SK-N-SH (cell line): ENCODE measurements at regions not wholly inside any gene's neighbourhood (a gene's known extent, or its start where the extent isn't known, plus 50 kb on each side); places are given as distances from the start of the nearest gene placed in this dataset.

Source experiments
- CTCF ChIA-PET: fragments of 300-600, 350-600 bp; formaldehyde crosslinking; extraction: SDS; loops from one replicate; lab custom pipeline; 2021; lab: Yijun Ruan, JAX
- POLR2A ChIA-PET: fragments of 350-600 bp; sonication (Branson Sonifier 250); formaldehyde crosslinking; extraction: SDS; loops from one replicate; lab custom pipeline; 2020; ENCODE audit warnings: antibody characterized with exemption, inconsistent platforms; lab: Yijun Ruan, JAX
- DNase-seq: peaks from one replicate; pipeline ENCODE4 v3.0.0; 2012
- H2AFZ ChIP-seq: fragments of 200-600 bp; sonication (generic); 2 replicates; pipeline ENCODE4 v1.8.1; 2016; ENCODE audit warnings: antibody characterized with exemption, mild to moderate bottlenecking, low read depth
- H3F3A ChIP-seq: fragments of 200-600 bp; sonication (generic); replicated peaks from 2 replicates; pipeline ENCODE3; 2016; ENCODE audit warnings: antibody characterized with exemption, mild to moderate bottlenecking; ENCODE audit not compliant: insufficient read depth
- H3K27ac ChIP-seq, 2 experiments: fragments of 200-500 bp in 1 of 2; fragments of 200-600 bp in 1 of 2; sonication (Bioruptor generic) in 1 of 2; sonication (generic), shearing (Covaris generic) in 1 of 2; 2 replicates each; pipeline versions ENCODE4 v1.5.1 to v1.6.1; 2014 to 2016; ENCODE audit warnings: low read depth in 2 of 2, inconsistent platforms in 1 of 2, low read length in 1 of 2, mild to moderate bottlenecking in 1 of 2, mixed read lengths in 1 of 2
- H3K27me3 ChIP-seq: fragments of 200-600 bp; sonication (generic), shearing (Covaris generic); 2 replicates; pipeline ENCODE4 v1.6.1; 2016; ENCODE audit warnings: mixed run types; ENCODE audit not compliant: insufficient read depth
- H3K36me3 ChIP-seq, 2 experiments: fragments of 200-500 bp in 1 of 2; fragments of 200-600 bp in 1 of 2; sonication (Bioruptor generic) in 1 of 2; sonication (generic) in 1 of 2; replicated peaks in 1 of 2; 2 replicates each; pipeline versions ENCODE3 to v1.5.1; 2014 to 2016; ENCODE audit warnings: low read length in 1 of 2, mild to moderate bottlenecking in 1 of 2; ENCODE audit not compliant: insufficient read depth in 2 of 2, control insufficient read depth in 1 of 2
- H3K4me1 ChIP-seq, 2 experiments: fragments of 200-500 bp in 1 of 2; fragments of 200-600 bp in 1 of 2; sonication (Bioruptor generic) in 1 of 2; sonication (generic), shearing (Covaris generic) in 1 of 2; 2 replicates each; pipeline versions ENCODE4 v1.5.1 to v1.6.1; 2014 to 2016; ENCODE audit warnings: low read depth in 1 of 2, low read length in 1 of 2, mixed run types in 1 of 2; ENCODE audit not compliant: insufficient read depth in 2 of 2, control insufficient read depth in 1 of 2
- H3K4me2 ChIP-seq: fragments of 200-600 bp; sonication (generic), shearing (Covaris generic); 2 replicates; pipeline ENCODE4 v1.6.1; 2017; ENCODE audit warnings: mixed run types
- H3K4me3 ChIP-seq, 2 experiments: fragments of 200-500 bp in 1 of 2; fragments of 200-600 bp in 1 of 2; sonication (Bioruptor generic) in 1 of 2; sonication (generic), shearing (Covaris generic) in 1 of 2; 2 replicates each; pipeline versions ENCODE4 v1.5.1 to v1.8.1; 2014 to 2016; ENCODE audit warnings: low read depth in 2 of 2, inconsistent platforms in 1 of 2, low read length in 1 of 2, mild to moderate bottlenecking in 1 of 2, mixed read lengths in 1 of 2, moderate library complexity in 1 of 2
- H3K79me2 ChIP-seq: fragments of 200-600 bp; sonication (generic); 2 replicates; pipeline ENCODE4 v1.8.1; 2017; ENCODE audit warnings: mild to moderate bottlenecking; ENCODE audit not compliant: insufficient read depth
- H3K9ac ChIP-seq: fragments of 200-600 bp; sonication (generic); 2 replicates; pipeline ENCODE4 v1.6.1; 2017; ENCODE audit warnings: mixed run types
- H3K9me2 ChIP-seq: fragments of 200-600 bp; sonication (generic); 2 replicates; pipeline ENCODE4 v1.6.1; 2017; ENCODE audit warnings: mixed run types
- H3K9me3 ChIP-seq: fragments of 200-600 bp; sonication (generic); 2 replicates; pipeline ENCODE4 v1.6.1; 2017; ENCODE audit warnings: mixed run types, mild to moderate bottlenecking, moderate library complexity
- H4K20me1 ChIP-seq: fragments of 200-600 bp; sonication (generic); 2 replicates; pipeline ENCODE4 v1.6.1; 2017; ENCODE audit warnings: mild to moderate bottlenecking, mixed run types; ENCODE audit not compliant: insufficient read depth
- ELF1 ChIP-seq: IDR thresholded peaks from 2 replicates; pipeline ENCODE4 v1.4.0; 2012
- FOSL2 ChIP-seq: IDR thresholded peaks from 2 replicates; pipeline ENCODE4 v1.4.0; 2012; ENCODE audit warnings: low read depth, mild to moderate bottlenecking, moderate library complexity, borderline replicate concordance
- GABPA ChIP-seq: IDR thresholded peaks from 2 replicates; pipeline ENCODE4 v1.4.0; 2012; ENCODE audit warnings: low read depth, mild to moderate bottlenecking
- JUND ChIP-seq: IDR thresholded peaks from 2 replicates; pipeline ENCODE4 v1.4.0; 2012
- MXI1 ChIP-seq: IDR thresholded peaks from 2 replicates; pipeline ENCODE4 v1.6.1; 2012; ENCODE audit warnings: mild to moderate bottlenecking, low read depth, low read length, improper control_type of control experiment
- NFIC ChIP-seq: IDR thresholded peaks from 2 replicates; pipeline ENCODE4 v1.4.0; 2012; ENCODE audit warnings: borderline replicate concordance
- NRF1 ChIP-seq: IDR thresholded peaks from 2 replicates; pipeline ENCODE4 v1.6.1; 2012; ENCODE audit warnings: low read depth, mild to moderate bottlenecking, low read length
- POLR2AphosphoS5 ChIP-seq: IDR thresholded peaks from 2 replicates; pipeline ENCODE4 v1.6.1; 2012; ENCODE audit warnings: low read depth, low read length
- RAD21 ChIP-seq: IDR thresholded peaks from 2 replicates; pipeline ENCODE4 v1.6.1; 2012; ENCODE audit warnings: mild to moderate bottlenecking, low read length
- RFX5 ChIP-seq: IDR thresholded peaks from 2 replicates; pipeline ENCODE4 v1.6.1; 2012; ENCODE audit warnings: mild to moderate bottlenecking, improper control_type of control experiment, low read length
- RXRA ChIP-seq: IDR thresholded peaks from 2 replicates; pipeline ENCODE4 v1.4.0; 2012; ENCODE audit warnings: low read depth, mild to moderate bottlenecking, borderline replicate concordance
- SIN3A ChIP-seq: IDR thresholded peaks from 2 replicates; pipeline ENCODE4 v1.6.1; 2012; ENCODE audit warnings: low read depth, mild to moderate bottlenecking, low read length, moderate library complexity, borderline replicate concordance
- TAF1 ChIP-seq: IDR thresholded peaks from 2 replicates; pipeline ENCODE4 v1.6.1; 2012; ENCODE audit warnings: low read depth, mild to moderate bottlenecking, low read length, moderate library complexity, borderline replicate concordance
- TCF12 ChIP-seq: IDR thresholded peaks from 2 replicates; pipeline ENCODE4 v1.4.0; 2012
- TEAD4 ChIP-seq: IDR thresholded peaks from 2 replicates; pipeline ENCODE4 v1.4.0; 2012; ENCODE audit warnings: mild to moderate bottlenecking, borderline replicate concordance; ENCODE audit not compliant: insufficient read depth
- WGBS: methylation state at CpG from one replicate; pipeline ENCODE4 v1.1.6; 2017; ENCODE audit warnings: low lambda C conversion rate; 5-methylcytosine and 5-hydroxymethylcytosine counted together
- TF ChIP-seq, protein P1 (sequence below): IDR thresholded peaks from 2 replicates; pipeline ENCODE4; 2012
- TF ChIP-seq, protein P2 (sequence below): fragments of 150-350 bp; IDR thresholded peaks from 2 replicates; pipeline ENCODE4 v1.6.1; 2016; ENCODE audit warnings: mild to moderate bottlenecking, low read depth, low read length
- TF ChIP-seq, protein P3 (sequence below): IDR thresholded peaks from 2 replicates; pipeline ENCODE4 v1.4.0; 2012; ENCODE audit warnings: low read depth
- TF ChIP-seq, protein P4 (sequence below): fragments of 150-350 bp; IDR thresholded peaks from 2 replicates; pipeline ENCODE4 v1.6.1; 2017; ENCODE audit warnings: antibody characterized with exemption, low read length, low read depth, borderline replicate concordance
- TF ChIP-seq, protein P5 (sequence below): fragments of 200-600 bp; sonication (generic); IDR thresholded peaks from 2 replicates; pipeline ENCODE4 v1.6.1; 2017; ENCODE audit warnings: antibody characterized with exemption, mild to moderate bottlenecking, moderate library complexity

DNA sequence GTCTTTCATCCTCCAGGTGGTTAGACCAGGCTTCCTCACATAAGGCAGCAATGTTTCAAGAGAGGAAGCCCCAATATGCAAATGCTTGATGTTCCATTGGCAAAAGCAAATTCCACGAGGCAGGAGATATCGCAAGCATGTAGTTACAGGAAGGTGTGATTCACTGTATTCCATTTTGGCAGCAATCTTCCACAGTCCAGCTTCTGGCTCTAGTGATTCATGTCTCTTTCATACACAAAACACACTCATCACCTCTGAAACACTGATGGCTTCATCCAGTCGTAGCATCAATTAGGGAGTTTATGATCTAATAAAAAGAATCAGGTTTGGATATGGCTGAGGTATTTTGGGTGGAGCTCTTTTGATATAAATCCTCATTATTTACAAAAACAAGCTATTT, 552.2 kb upstream of the RIOK2 start:
- H3K4me2 ChIP-seq, result no peak overlapping the region
- no peak overlapping the region for H3K27ac ChIP-seq
- no peaks in the 10 kb centered on the region for H3K27me3 ChIP-seq
- no peak overlapping the region for H3K9ac ChIP-seq
- WGBS, result 23% methylated on average over 3 of the region's 3 CpGs
- H3K79me2 ChIP-seq, result no peaks in the 10 kb centered on the region
- no peaks in the 10 kb centered on the region; a peak in 1 of 4 replicates for H3K4me1 ChIP-seq
- H3K9me2 ChIP-seq, result no peaks in the 10 kb centered on the region
- no peaks in the 10 kb centered on the region for H4K20me1 ChIP-seq
- no peaks in the 10 kb centered on the region for H3K36me3 ChIP-seq
- ChIA-PET POLR2A (interaction anchor here (0.6 kb wide), 1 partner anchor 1169 kb away, joined by 3 read pairs; no protein-coding TSS in a partner anchor), CTCF (no interaction called here)
- H3K4me3 ChIP-seq, result no peak overlapping the region
- peak overlapping the region; percentile 52; the same call in 1 of the 2 replicates for H2AFZ ChIP-seq
- H3F3A ChIP-seq, result peaks cover 4% of the 10 kb centered on the region
- TF ChIP-seq FOSL2 (peak; percentile 59; the same call in 1 of the 2 replicates), JUND (peak; percentile 8; the same call in 1 of the 2 replicates), SIN3A (no peak), NFIC (0 out of 2 replicates have a peak, but pooled peaks have one; percentile 29), TCF12 (peak; percentile 59)
- TF ChIP-seq, protein P1, sequence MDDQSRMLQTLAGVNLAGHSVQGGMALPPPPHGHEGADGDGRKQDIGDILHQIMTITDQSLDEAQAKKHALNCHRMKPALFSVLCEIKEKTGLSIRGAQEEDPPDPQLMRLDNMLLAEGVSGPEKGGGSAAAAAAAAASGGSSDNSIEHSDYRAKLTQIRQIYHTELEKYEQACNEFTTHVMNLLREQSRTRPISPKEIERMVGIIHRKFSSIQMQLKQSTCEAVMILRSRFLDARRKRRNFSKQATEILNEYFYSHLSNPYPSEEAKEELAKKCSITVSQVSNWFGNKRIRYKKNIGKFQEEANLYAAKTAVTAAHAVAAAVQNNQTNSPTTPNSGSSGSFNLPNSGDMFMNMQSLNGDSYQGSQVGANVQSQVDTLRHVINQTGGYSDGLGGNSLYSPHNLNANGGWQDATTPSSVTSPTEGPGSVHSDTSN, result peak; percentile 83
- TF ChIP-seq, protein P2, sequence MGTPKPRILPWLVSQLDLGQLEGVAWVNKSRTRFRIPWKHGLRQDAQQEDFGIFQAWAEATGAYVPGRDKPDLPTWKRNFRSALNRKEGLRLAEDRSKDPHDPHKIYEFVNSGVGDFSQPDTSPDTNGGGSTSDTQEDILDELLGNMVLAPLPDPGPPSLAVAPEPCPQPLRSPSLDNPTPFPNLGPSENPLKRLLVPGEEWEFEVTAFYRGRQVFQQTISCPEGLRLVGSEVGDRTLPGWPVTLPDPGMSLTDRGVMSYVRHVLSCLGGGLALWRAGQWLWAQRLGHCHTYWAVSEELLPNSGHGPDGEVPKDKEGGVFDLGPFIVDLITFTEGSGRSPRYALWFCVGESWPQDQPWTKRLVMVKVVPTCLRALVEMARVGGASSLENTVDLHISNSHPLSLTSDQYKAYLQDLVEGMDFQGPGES, result no peak
- TF ChIP-seq, protein P3, sequence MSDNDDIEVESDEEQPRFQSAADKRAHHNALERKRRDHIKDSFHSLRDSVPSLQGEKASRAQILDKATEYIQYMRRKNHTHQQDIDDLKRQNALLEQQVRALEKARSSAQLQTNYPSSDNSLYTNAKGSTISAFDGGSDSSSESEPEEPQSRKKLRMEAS, result peak; percentile 38; the same call in 1 of the 2 replicates
- no peaks in the 10 kb centered on the region for H3K9me3 ChIP-seq
- no peak for DNase-seq

DNA sequence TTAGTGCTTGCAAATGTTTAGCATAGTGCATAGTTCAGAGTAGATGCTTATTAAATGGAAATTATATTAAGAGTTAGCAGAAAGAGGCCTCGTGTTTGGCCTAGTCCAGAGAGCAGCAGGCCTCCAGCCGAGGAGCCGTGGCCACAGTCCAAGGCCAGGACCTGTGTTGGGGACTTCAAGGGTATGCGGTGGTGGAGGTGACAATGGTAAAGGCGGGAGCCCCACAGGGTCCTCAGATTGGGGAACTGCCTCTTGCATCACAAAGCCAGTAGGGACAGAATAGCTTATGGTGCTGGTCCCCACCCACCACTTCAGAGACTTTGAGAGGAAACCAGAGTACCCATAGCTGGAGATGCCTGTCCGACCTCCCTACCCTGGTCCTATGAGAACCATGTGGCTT, 554.6 kb upstream of the RIOK2 start:
- ChIA-PET POLR2A (no interaction called here), CTCF (no interaction called here)
- Histone ChIP-seq H4K20me1 (no peaks in the 10 kb centered on the region), H2AFZ (no peak overlapping the region), H3K4me2 (no peak overlapping the region), H3F3A (peaks cover 4% of the 10 kb centered on the region), H3K4me1 (no peaks in the 10 kb centered on the region; a peak in 1 of 4 replicates), H3K9me3 (no peaks in the 10 kb centered on the region), H3K9ac (no peak overlapping the region), H3K27me3 (no peaks in the 10 kb centered on the region), H3K79me2 (no peaks in the 10 kb centered on the region), H3K36me3 (no peaks in the 10 kb centered on the region), H3K27ac (no peak overlapping the region), H3K9me2 (no peaks in the 10 kb centered on the region), H3K4me3 (no peak overlapping the region)
- no peak for TF ChIP-seq RAD21
- no peak for TF ChIP-seq MXI1
- no peak for TF ChIP-seq SIN3A
- no peak for TF ChIP-seq TAF1
- no peak for TF ChIP-seq RFX5
- TF ChIP-seq TCF12, result no peak
- TF ChIP-seq NRF1, result no peak
- TF ChIP-seq, protein P1, result no peak
- no peak for TF ChIP-seq ELF1
- TF ChIP-seq JUND, result no peak
- TF ChIP-seq, protein P4, sequence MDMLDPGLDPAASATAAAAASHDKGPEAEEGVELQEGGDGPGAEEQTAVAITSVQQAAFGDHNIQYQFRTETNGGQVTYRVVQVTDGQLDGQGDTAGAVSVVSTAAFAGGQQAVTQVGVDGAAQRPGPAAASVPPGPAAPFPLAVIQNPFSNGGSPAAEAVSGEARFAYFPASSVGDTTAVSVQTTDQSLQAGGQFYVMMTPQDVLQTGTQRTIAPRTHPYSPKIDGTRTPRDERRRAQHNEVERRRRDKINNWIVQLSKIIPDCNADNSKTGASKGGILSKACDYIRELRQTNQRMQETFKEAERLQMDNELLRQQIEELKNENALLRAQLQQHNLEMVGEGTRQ, result no peak
- no peak for TF ChIP-seq RXRA
- no peak for TF ChIP-seq GABPA
- TF ChIP-seq, protein P3, result no peak
- TF ChIP-seq, protein P5, sequence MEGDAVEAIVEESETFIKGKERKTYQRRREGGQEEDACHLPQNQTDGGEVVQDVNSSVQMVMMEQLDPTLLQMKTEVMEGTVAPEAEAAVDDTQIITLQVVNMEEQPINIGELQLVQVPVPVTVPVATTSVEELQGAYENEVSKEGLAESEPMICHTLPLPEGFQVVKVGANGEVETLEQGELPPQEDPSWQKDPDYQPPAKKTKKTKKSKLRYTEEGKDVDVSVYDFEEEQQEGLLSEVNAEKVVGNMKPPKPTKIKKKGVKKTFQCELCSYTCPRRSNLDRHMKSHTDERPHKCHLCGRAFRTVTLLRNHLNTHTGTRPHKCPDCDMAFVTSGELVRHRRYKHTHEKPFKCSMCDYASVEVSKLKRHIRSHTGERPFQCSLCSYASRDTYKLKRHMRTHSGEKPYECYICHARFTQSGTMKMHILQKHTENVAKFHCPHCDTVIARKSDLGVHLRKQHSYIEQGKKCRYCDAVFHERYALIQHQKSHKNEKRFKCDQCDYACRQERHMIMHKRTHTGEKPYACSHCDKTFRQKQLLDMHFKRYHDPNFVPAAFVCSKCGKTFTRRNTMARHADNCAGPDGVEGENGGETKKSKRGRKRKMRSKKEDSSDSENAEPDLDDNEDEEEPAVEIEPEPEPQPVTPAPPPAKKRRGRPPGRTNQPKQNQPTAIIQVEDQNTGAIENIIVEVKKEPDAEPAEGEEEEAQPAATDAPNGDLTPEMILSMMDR, result no peak
- no peak for TF ChIP-seq TEAD4
- TF ChIP-seq POLR2AphosphoS5, result no peak
- 68% methylated on average over 5 of the region's 6 CpGs for WGBS
- DNase-seq, result no peak
